Frontal cortex (tissue), 3 donors: ENCODE measurements at regions not wholly inside any gene's neighbourhood (a gene's known extent, or its start where the extent isn't known, plus 50 kb on each side); places are given as distances from the start of the nearest gene placed in this dataset.

Source experiments
- DNase-seq, 2 donors: peaks; one replicate each; pipeline ENCODE4 v3.0.0; 2012; ENCODE audit warnings: low spot score in 2 of 2
- FAIRE-seq: peaks from 2 replicates; lab custom pipeline; 2012; peaks lifted over from hg19 to GRCh38; lab: Jason Lieb, UNC
- donor health status: control.
- donor health status: control.
- donor health status: control.

GRCh38 chr4:138034871-138035270, 207.3 kb downstream of the SLC7A11 start:
- DNase-seq (no peak), FAIRE-seq (no peak)

DNA sequence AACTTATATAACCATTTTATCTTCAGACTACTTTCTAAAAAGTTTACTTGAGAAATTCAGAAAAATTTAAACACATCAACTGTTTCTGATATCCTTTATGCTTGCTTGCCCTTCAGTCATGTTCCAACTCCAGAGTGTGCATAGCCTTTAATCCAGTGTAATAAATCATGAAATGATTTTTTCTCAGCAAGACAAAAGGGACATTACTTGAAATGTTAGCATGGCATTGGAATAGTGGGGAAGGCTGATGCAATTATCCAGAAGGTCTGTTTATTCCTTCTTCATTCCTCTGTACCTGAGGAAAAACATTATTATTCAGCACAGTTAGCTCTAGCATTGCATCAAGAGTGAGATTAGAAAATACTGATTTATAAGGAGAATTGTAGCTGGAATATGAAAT, 209.9 kb downstream of the SLC7A11 start:
- FAIRE-seq: no peak
- DNase-seq: no peak

DNA sequence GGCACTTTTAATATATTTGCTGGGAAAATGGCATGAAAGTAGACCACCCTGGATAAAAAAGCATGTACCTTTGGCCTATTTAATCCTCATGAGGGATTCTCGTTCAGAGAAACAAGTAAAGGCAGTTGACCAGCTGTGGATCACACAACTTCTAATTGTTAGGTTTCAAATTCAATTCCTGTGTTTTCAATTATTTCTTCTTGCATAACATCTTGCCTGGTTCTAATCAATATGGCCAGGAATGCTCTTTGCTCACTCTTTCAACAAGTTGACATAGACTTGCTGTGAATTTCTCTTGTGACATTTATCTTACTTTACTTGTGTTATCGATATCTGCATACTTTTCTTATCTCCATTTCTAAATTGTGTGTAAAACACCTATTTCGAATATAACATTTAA, 211.8 kb downstream of the SLC7A11 start:
- no peak for FAIRE-seq
- no peak for DNase-seq

GRCh38 chr4:138028923-138029322, 213.2 kb downstream of the SLC7A11 start:
- FAIRE-seq: no peak
- DNase-seq: no peak

DNA sequence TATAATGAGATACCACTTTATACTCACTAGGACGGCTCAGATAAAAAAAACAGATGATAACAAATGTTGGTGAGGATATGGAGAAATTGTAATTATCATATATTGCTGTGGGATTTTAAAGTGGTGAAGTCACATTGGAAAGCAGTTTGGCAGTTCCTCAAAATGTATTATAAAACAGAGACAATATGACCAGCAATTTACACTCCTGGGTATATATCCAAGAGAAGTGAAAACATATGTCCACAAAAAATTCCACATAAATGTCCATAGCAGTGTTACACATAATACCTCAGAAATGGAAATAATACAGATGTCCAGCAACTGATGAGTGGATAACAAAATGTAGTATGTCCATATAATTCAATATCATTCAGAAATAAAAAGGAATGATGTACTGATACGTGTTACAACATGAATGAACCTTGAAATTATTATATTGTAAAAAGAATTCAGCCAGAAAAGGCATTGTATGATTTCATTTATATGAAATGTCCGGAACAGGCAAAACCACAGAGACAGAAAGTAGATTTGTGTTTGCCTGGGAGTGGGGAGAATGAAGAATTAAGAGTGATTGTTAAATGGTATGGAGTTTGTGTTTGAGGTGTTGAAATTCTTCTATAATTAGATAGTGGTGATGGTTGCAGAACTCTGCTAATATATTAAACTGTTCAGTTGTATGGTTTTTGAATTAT, 220.9 kb downstream of the SLC7A11 start:
- DNase-seq: no peak
- FAIRE-seq: no peak

DNA sequence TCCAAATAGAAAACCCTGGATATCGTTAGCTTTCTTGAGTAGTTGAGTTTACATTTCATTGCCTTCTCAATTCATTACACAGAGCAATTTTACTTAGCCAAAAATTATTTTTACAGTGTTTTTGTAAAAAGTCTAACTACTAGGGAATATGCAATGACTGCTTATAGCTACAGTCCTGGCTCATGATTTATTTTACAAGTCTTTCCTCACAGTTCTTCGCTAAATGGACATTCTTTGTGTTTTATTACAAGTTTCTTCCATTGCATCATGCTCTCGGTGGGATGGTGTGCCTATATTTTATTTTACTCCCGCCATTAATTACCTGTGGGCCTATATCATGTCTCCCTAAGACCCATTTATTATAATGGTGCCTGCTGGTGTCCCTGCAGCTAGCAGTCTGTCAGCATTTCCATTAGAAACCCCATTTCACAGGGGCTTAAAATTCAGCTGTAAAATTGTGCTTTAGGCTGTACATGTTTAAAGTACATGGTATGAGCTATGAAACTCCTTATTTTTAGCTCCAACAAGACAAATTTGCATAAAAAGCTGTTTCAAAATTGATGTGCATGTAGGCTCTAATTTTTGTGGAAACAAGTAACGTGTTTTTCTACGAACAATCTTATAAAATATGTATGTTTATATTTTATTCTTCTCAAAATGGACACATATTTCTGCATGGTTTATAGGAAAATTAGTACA, 227.4 kb downstream of the SLC7A11 start:
- DNase-seq (no peak), FAIRE-seq (no peak)

- FAIRE-seq (no peak), DNase-seq (no peak)
These were observed 228.5 kb downstream of the SLC7A11 start for GRCh38 chr4:138013625-138014024.

DNA sequence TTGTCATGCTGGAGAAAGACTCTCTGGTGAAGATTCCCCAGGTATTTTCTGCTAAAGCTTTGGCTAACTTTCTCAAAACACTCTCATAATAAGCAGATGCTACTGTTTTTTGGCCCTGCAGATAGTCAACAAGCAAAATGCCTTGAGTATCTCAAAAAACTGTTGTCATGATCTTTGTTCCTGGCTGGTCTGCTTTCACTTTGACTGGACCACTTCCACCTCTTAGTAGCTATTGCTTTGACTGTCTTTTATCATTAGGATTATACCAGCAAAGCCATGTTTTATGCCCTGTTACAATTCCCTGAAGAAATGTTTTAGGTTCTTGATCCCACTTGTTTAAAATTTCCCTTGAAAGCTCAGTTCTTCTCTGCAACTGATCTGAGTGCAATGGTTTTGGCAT, 231.5 kb downstream of the SLC7A11 start:
- FAIRE-seq: no peak
- DNase-seq: no peak

DNA sequence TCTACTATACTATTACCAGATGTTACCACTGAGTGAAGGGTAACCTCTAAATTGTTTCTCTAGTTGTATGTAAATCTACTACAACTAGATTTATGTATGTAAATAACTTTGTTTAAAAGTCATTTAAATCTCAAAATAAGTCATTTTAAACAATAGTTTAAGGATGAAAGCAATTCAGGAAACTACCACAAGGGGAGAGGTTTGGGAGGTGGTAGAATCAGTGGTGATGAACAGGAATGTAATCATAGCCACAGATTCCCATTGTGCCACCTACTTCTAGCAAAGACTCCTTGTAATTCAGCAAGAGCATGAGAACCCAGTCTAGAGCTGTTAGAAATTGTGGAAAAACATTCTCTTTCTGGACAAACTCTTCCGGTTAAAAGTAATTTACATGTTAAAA, 234.6 kb downstream of the SLC7A11 start:
- no peak for DNase-seq
- no peak for FAIRE-seq

- FAIRE-seq (no peak), DNase-seq (no peak)
These were observed 236.7 kb downstream of the SLC7A11 start for GRCh38 chr4:138005486-138005885.

DNA sequence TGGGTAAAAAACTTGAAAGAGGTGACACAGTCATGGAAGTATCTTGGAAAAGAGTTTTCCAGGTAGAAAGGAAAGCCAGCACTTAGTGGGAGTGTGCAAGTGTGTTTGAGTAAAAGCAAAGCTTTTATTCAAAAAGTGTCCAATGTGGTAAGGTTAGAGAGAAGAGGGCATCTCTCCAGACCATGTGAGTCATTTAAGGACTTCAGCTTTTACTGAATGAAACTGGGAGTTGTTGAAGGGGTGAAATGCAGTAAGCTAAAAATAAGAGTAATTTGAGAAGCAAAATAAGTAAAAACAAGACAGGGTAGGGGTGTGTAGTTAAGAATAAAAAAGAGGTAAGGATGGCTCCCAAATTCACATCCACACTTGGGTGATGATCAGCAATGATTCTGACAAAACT, 238.9 kb downstream of the SLC7A11 start:
- DNase-seq (no peak), FAIRE-seq (no peak)

DNA sequence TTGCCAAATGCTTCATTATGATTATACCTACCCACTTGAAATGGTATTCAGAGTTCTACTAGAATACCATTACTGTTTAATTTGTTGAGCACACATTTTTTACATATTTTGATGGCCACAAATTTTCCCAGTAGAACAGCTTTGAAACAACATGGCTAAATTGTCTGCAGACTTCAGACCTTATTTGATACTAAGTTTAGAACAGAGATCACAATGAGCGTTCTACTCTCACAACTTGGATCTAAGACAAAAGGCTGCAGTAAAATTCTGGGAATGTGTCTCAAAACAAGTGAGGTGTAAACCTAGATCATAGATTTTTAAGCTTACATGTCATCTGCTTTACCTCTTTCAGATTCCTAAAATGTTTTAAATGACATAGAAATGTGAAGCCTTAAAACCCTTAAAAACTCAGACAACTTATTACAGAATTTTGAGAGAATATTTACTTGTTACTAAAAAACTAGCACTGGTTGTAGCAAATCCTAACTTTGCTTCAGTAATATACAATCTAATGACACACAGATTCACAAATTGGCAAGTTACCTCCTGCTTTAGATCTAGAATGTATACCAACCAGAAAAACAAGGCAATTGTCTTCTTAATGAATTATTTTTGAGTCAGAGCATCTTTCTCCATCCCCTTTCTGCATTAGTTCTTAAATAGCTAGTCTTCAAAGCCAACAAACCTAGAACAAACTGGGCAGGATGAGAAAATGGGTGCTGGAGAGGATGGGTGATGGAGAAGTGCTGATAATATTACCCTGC, 243.3 kb downstream of the SLC7A11 start:
- DNase-seq (no peak), FAIRE-seq (no peak)

GRCh38 chr4:137997496-137997895, 244.7 kb downstream of the SLC7A11 start:
- no peak for DNase-seq
- FAIRE-seq: no peak

GRCh38 chr4:137994853-137995252, 247.3 kb downstream of the SLC7A11 start:
- no peak for FAIRE-seq
- DNase-seq: no peak

DNA sequence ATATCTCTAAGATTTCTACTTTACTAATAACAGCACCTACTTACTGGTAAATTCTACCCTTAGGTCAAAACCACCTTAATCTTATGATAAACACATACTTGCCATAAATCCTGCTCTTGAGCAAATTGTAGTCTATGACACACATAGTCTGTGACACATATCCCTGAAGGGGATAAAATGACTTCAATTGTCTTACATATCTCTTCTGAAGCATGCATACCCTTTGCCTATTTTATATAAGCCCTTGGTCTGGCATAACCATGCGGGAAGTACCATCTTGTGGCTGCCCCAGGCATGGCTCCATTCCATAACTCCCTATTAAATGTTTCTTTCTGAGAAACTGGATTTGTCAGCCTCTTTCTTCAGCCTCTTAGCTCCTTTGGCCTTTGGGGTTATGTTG, 248.9 kb downstream of the SLC7A11 start:
- DNase-seq: no peak
- no peak for FAIRE-seq

GRCh38 chr4:137981277-137981676, 260.9 kb downstream of the SLC7A11 start:
- FAIRE-seq (no peak), DNase-seq (no peak)

- DNase-seq: no peak
- no peak for FAIRE-seq
These were observed 261.5 kb downstream of the SLC7A11 start for GRCh38 chr4:137980641-137981040.

DNA sequence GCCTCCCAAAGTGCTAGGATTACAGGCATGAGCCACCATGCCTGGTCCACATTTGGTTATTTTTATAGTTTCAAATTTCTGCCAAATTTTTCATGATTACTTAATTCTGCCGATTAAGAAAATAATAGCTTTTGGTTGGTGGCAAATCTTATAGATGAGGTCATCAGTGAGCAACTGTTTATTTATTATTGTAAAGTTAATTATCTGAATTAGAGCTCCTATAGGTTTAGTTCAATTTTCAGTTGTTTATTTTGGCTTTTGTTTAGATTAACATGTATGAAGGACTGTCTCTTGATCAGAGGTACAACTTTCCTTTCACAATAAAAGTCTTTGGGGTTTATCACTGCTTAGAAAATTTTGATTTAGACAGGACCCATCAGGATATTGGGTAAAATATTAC, 262.2 kb downstream of the SLC7A11 start:
- DNase-seq: no peak
- FAIRE-seq: no peak

GRCh38 chr4:137968956-137969678, 273.0 kb downstream of the SLC7A11 start:
- FAIRE-seq: no peak

DNA sequence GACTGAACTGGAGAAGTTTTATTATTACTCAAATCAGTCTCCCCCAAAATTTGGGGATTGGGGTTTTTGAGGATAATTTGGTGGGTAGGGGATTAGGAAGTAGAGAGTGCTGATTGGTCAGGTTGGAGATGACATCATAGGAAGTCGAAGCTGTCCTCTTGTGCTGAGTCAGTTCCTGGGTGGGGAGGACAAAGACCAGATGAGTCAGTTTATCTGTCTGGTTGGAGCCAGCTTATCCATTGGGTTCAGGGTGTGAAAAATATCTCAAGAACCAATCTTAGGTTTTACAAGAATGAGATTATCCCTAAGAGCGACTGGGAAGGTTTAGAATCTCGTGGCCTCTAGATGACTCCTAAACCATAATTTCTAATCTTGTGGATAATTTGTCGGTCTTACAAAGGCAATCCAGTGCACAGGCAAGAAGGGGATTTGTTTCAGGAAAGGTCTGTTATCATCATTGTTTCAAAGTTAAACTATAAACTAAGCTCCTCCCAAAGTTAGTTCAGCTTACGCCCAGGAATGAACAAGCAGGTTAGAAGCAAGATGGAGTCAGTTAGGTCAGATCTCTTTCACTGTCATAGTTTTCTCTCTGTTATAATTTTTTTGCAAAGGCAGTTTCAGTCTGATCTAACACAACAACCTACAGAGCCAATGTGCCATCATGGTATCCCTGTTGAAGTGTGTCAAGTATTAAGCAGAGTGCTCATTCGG, 274.5 kb downstream of the SLC7A11 start:
- no peak for FAIRE-seq

More at GRCh38 chr4:137968956-137969678, 273.0 kb downstream of the SLC7A11 start:
- no peak for DNase-seq

More for the DNA sequence above, 274.5 kb downstream of the SLC7A11 start:
- DNase-seq: no peak
